HCEC 1CT (cell line): ENCODE measurements at regions not wholly inside any gene's neighbourhood (a gene's known extent, or its start where the extent isn't known, plus 50 kb on each side); places are given as distances from the start of the nearest gene placed in this dataset.
"Not testable (repeated sequence)": the region's sequence is repeated elsewhere in the genome, so short reads cannot be mapped to it uniquely, and the experiment has no call there.

ENCODE experiments used
- DNase-seq: peaks from one replicate; pipeline ENCODE4 v3.0.0-alpha.2; 2017

- no peak for DNase-seq
Measured at GRCh38 chr3:147333098-147333497, 73.2 kb downstream of the ZIC4 start.

GRCh38 chr3:147328711-147329110, 77.6 kb downstream of the ZIC4 start:
- DNase-seq, result no peak

- no peak for DNase-seq
Measured at GRCh38 chr3:147324356-147324755, 82.0 kb downstream of the ZIC4 start.

GRCh38 chr3:147318900-147319299, 87.4 kb downstream of the ZIC4 start:
- DNase-seq, result no peak

- not testable (repeated sequence) for DNase-seq
Measured at GRCh38 chr3:147317080-147317479, 89.3 kb downstream of the ZIC4 start.

DNA sequence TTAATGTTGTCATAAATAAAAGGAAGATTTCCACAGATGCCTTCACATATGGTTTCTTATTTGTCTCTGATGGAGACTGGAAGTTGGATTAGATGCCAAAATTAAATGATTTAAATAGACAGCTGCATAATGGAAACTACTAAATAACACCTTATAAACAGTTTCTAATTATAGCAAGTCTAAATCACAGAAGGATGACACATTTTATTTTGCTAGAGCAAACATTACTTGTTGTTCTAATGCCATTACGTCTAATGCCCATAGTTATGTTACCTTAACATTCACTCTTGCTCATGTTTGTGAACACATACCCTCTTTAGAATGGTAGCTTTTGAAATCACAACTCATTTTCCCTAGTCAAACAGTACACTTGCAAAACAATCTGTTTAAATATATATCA, 92.8 kb downstream of the ZIC4 start:
- DNase-seq, result no peak

DNA sequence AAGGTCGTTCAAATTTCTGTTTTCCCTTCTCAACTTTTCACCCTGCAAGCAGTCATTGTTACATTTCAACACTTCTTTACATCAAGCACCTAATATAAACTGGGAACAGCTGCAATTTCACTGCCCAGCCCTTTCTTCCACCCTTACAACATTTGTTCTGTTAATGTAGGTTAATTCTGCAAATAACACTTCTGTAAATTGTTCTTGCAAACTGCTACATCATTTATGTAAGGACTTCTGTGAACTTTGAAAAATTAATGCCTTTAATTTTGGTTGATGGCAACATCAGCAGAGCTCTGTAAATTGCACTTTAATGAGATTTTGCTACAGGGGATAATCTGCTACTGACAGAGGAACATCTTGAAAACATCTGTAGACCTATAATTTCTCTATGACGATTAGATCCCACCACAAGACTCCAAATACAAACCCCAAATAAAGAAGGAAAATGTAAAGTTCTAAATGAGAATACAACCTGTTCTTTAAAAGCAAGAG, 93.5 kb downstream of the ZIC4 start:
- no peak for DNase-seq

DNA sequence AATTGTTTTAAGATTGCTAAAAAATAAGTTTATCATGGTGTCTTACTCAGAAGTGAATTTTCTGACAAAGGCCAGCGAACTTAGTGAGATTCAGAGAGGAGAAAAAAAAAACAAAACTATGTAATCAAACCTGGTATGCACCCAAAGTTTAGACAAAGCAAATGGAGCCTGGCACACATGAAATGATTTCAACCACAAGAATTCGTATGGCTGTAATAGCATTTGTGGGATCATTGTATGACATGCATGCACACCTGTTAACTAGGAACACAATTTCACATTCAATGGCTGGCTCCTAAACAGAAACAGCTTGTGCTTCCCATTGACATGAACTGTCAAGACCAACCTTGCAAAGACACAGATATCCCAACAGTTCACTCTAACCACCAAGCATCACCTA, 94.6 kb downstream of the ZIC4 start:
- no peak for DNase-seq

GRCh38 chr3:147305533-147306250, 100.7 kb downstream of the ZIC4 start:
- DNase-seq, result peak; percentile 77

DNA sequence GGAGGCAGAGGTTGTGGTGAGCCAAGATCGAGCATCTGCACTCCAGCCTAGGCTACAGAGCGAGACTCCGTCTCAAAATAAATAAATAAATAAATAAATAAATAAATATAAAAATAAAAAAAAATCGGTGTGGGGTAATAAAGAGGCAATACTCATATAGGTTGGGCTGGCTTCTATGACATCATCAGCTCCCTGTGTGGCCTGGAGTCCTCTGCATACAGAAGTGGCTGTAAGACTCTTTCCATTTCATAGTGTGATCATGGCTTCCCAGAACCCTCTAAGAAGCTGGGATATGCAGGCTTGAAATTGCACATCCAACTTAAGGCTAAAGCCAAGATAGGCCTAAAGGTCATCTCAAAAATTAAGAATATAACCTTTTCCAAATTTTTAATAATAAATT, 101.6 kb downstream of the ZIC4 start:
- DNase-seq, result no peak

- DNase-seq, result no peak
Measured at GRCh38 chr3:147301781-147302180, 104.6 kb downstream of the ZIC4 start.

GRCh38 chr3:147299656-147300055, 106.7 kb downstream of the ZIC4 start:
- DNase-seq, result no peak

- peak; percentile 98 for DNase-seq
Measured at GRCh38 chr3:147298511-147298982, 107.8 kb downstream of the ZIC4 start.

DNA sequence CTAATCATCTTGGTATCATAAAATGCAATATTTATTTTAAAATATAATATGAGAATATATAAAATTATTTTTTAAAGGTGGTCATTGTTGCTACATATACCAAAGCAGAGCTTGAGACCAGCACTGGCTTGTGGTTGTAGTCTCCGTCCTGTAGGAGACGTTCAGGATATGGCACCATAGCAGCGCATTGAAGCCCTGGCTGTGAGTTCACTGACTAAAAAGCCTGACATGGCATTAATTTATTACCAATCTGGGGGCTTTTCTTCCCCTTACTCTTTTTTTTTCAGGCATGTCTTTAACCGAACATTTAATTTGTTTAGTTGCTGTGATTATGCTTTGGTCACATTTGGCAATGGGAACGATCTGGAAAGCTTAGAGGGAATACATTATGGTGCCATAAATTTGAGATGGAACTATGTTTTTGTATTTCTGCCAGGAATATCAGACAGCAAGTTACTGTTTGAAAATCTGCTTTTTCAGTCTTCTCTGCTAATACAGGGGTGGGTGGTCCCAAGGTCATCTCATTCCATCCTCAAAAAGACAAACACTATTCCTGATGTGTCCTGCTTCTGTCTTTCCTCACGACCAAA, 108.5 kb downstream of the ZIC4 start:
- DNase-seq, result peak; percentile 65

- DNase-seq, result not testable (repeated sequence)
Measured at GRCh38 chr3:147287370-147287769, 119.0 kb downstream of the ZIC4 start.

DNA sequence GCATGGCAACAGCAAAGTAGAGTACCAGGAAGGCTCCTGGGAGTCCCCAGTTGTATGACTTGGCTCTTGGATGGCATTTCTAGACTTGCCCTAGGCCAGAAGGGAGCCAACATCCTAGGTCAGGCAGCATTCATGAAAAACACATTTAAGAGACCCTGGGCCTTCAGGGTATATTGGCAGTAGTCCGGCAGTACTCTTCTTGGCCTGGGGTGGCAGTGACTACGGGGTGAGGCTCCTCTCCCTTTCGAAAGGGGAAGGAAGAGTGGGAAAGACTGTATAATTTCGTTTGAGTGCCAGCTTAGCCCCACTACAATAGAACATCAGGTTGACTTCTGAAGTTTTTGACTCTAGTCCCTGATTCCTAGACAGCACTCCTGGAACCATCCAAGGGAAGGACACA, 136.4 kb downstream of the ZIC4 start:
- no peak for DNase-seq

DNA sequence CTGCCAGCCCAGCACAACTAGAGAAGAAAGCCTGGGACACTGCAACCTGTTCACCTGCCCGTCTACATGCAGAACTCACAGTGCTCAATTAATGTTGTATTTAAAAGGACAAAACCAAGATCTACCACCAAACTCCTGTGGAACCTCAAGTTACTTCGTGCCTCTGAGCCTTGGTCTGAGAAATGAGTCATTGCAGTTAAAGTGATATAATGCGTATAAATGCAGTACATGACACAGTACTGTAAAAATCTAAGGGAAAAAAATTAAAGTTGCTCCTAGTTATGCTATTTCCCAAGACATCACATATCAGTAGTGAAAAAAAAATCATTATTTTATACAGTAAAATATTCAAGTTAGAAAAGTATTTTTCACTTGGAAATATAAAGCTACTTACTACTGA, 138.9 kb downstream of the ZIC4 start:
- peak; percentile 49 for DNase-seq

GRCh38 chr3:147257944-147258343, 148.4 kb downstream of the ZIC4 start:
- DNase-seq, result no peak

- no peak for DNase-seq
Measured at GRCh38 chr3:147256739-147257138, 149.6 kb downstream of the ZIC4 start.

DNA sequence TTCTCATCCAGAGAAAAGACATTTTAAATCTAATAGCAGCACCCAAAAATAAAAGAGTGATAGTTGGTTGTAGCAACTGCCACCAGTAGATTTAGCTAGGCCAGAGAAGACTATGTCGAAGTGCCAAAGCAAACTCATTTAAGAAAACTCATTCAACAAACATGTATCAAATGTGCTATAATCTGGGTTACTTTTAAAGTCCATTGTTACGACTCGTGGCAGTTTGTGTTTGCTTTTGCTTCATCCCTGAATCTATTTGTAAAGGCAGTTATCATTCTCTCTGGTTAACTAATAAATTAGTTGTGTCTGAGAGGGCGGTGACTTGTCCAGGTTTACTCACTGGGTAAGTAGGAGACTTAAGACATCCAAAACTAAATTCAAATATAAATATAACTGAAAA, 159.4 kb downstream of the ZIC4 start:
- no peak for DNase-seq

DNA sequence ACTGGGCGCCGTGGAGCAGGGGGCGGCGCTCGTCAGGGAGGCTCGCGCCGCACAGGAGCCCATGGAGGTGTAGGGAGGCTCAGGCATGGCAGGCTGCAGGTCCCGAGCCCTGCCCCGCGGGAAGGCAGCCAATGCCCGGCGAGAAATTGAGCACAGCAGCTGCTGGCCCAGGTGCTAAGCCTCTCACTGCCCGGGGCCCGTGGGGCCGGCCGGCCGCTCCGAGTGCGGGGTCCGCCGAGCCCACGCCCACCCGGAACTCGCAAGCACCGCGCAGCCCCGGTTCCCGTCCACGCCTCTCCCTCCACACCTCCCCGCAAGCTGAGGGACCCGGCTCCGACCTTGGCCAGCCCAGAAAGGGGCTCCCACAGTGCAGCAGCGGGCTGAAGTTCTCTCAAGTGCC, 160.7 kb downstream of the ZIC4 start:
- DNase-seq, result not testable (repeated sequence)

GRCh38 chr3:147245022-147245421, 161.3 kb downstream of the ZIC4 start:
- DNase-seq, result not testable (repeated sequence)

- DNase-seq, result no peak
Measured at GRCh38 chr3:147244397-147244796, 161.9 kb downstream of the ZIC4 start.

- DNase-seq, result no peak
Measured at GRCh38 chr3:147240581-147240980, 165.8 kb downstream of the ZIC4 start.

DNA sequence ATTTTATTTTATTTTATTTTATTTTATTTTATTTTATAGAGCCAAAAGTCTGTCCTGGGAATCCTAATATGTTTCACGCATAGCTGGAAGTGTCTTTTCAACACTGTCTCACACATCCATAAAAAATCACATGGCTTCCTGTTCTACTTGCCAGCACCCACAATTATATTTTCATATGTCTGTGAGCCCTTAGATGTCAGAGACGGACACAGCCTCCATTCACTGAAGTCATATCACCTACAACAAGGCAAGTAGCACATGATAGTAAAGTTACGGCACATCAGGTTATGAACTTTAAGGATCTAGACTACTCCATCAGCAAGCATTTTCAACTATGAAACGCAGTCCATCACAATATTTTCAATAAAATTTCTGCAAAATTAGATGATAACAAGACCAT, 168.4 kb downstream of the ZIC4 start:
- DNase-seq, result no peak
